HepG2 (cell line): ENCODE measurements at regions not wholly inside any gene's neighbourhood (a gene's known extent, or its start where the extent isn't known, plus 50 kb on each side); places are given as distances from the start of the nearest gene placed in this dataset.

Experiments
- ATAC-seq: fragments of 200-7000 bp; cut with Tn5 transposase; 3 replicates; pipeline ENCODE4 v1.9.1; 2020; ENCODE audit warnings: mild to moderate bottlenecking, moderate library complexity
- BruUV-seq: library from RNA; stranded (reverse); fragments of 400-500 nt; replicated peaks from 2 replicates; lab custom pipeline; 2021; lab: Mats Ljungman, UMichigan
- CTCF ChIA-PET: fragments of 300-600 bp; formaldehyde crosslinking; extraction: SDS; loops from one replicate; lab custom pipeline; 2021; ENCODE audit warnings: low total read pairs, inconsistent platforms, low intra/inter-chr PET ratio; lab: Yijun Ruan, JAX
- POLR2A ChIA-PET: fragments of 350-600 bp; sonication (Branson Sonifier 250); formaldehyde crosslinking; loops from one replicate; lab custom pipeline; 2020; ENCODE audit warnings: antibody characterized with exemption, inconsistent platforms; lab: Yijun Ruan, JAX
- DNase-seq: peaks from one replicate; pipeline ENCODE4 v3.0.0-alpha.2; 2015; ENCODE audit warnings: low spot score
- FAIRE-seq: peaks from 3 replicates; lab custom pipeline; 2011; peaks lifted over from hg19 to GRCh38; lab: Jason Lieb, UNC
- H2AFZ ChIP-seq: one replicate; pipeline ENCODE4 v1.6.1; 2011; ENCODE audit warnings: low read length, inconsistent platforms
- H3K27ac ChIP-seq: fragments of 300-600 bp; 3 replicates; pipeline ENCODE4 v1.8.0; 2011; ENCODE audit warnings: mixed run types, mild to moderate bottlenecking, mixed read lengths, low read length, inconsistent platforms; ENCODE audit not compliant: insufficient read depth; ENCODE audit errors: extremely low read length
- H3K27me3 ChIP-seq, 2 experiments: fragments of 200-600 bp in 1 of 2; 2 replicates in 1 of 2; 3 replicates in 1 of 2; pipeline versions ENCODE4 v1.6.0 to v1.8.0; 2011; ENCODE audit warnings: low read length in 2 of 2, mild to moderate bottlenecking in 2 of 2, moderate library complexity in 2 of 2, inconsistent platforms in 1 of 2; ENCODE audit not compliant: insufficient read depth in 2 of 2, control insufficient read depth in 1 of 2
- H3K36me3 ChIP-seq, 2 experiments: fragments of 200-600 bp in 1 of 2; replicated peaks in 1 of 2; 2 replicates in 1 of 2; 3 replicates in 1 of 2; pipeline versions ENCODE4 v1.5.1 to v1.8.0; 2011; ENCODE audit warnings: low read length in 2 of 2, inconsistent platforms in 1 of 2; ENCODE audit not compliant: insufficient read depth in 2 of 2, control insufficient read depth in 1 of 2
- H3K4me1 ChIP-seq: 2 replicates; pipeline ENCODE4 v1.5.1; 2012; ENCODE audit warnings: low read length, inconsistent platforms; ENCODE audit not compliant: insufficient read depth
- H3K4me2 ChIP-seq: 2 replicates; pipeline ENCODE4 v1.6.0; 2011; ENCODE audit warnings: low read depth, low read length, inconsistent platforms
- H3K4me3 ChIP-seq, 3 experiments: fragments of 200-600 bp in 1 of 3; sonication (generic), shearing (Covaris generic) in 1 of 3; replicated peaks in 1 of 3; 2 replicates each; pipeline ENCODE4 v1.5.1; 2011 to 2016; ENCODE audit warnings: low read length in 3 of 3, inconsistent platforms in 2 of 3, low read depth in 2 of 3, mild to moderate bottlenecking in 2 of 3, control low read depth in 1 of 3, mixed read lengths in 1 of 3; ENCODE audit not compliant: insufficient read depth in 1 of 3
- H3K79me2 ChIP-seq: one replicate; pipeline ENCODE4 v1.6.1; 2011; ENCODE audit warnings: low read length, inconsistent platforms; ENCODE audit not compliant: insufficient read depth
- H3K9ac ChIP-seq: 2 replicates; pipeline ENCODE4 v1.6.0; 2011; ENCODE audit warnings: mild to moderate bottlenecking, low read depth, low read length, inconsistent platforms; ENCODE audit not compliant: insufficient read depth
- H3K9me3 ChIP-seq: 2 replicates; pipeline ENCODE4 v1.5.1; 2012; ENCODE audit warnings: mild to moderate bottlenecking, low read length
- H4K20me1 ChIP-seq: 2 replicates; pipeline ENCODE4 v1.6.0; 2011; ENCODE audit warnings: inconsistent platforms, mild to moderate bottlenecking, low read length, moderate library complexity; ENCODE audit not compliant: insufficient read depth
- HNF1B ChIP-seq: sonication (generic); formaldehyde crosslinking; IDR thresholded peaks from 2 replicates; pipeline ENCODE4 v1.5.1; 2020; ENCODE audit warnings: mild to moderate bottlenecking, moderate library complexity, missing genetic modification reagents
- TEAD3 ChIP-seq: optimal IDR thresholded peaks from 2 replicates; pipeline ENCODE3; 2016; ENCODE audit warnings: borderline replicate concordance
- ZNF512 ChIP-seq: sonication (generic); formaldehyde crosslinking; IDR thresholded peaks from 2 replicates; pipeline ENCODE4 v1.4.0; 2020; ENCODE audit warnings: mild to moderate bottlenecking, missing genetic modification reagents
- WGBS: methylation state at CpG from one replicate; pipeline ENCODE4 v1.1.6; 2017; ENCODE audit warnings: low lambda C conversion rate; 5-methylcytosine and 5-hydroxymethylcytosine counted together
- in situ Hi-C: cut with HindIII; loops from 2 replicates; pipeline ENCODE4 v1.10.0; 2017; ENCODE audit warnings: low pct_unique_long_range_greater_than_20kb; ENCODE audit not compliant: extremely low pct_ligation_motif_present
- intact Hi-C: fragments of 100-400 bp; cut with micrococcal nuclease; formaldehyde crosslinking; loops from one replicate; pipeline ENCODE4 v1.10.0; 2022; ENCODE audit not compliant: unreplicated experiment

GRCh38 chr10:124888262-124888661, 53.7 kb upstream of the ZRANB1 start (continued):
- no peak for TF ChIP-seq TEAD3 (CRISPR knock-in tag)

- no peaks in the 10 kb centered on the region for H4K20me1 ChIP-seq
- ChIA-PET POLR2A (no interaction called here), CTCF (no interaction called here)
- no peaks in the 10 kb centered on the region for H3K79me2 ChIP-seq
- H3K27me3 ChIP-seq: peaks cover under 1 to 3% of the 10 kb centered on the region in 2 experiments; a peak in 2 of 5 replicates
- no peak overlapping the region for H3K4me2 ChIP-seq
- no peak overlapping the region for H2AFZ ChIP-seq
- 53% methylated on average over 8 of the region's 8 CpGs for WGBS
- no TSS peak for BruUV-seq
- peaks cover 8% of the 10 kb centered on the region; the same call in 1 of the 2 replicates for H3K4me1 ChIP-seq
- FAIRE-seq (no peak), DNase-seq (no peak), ATAC-seq (peak; percentile 41; the same call in 1 of the 3 replicates)
- H3K9me3 ChIP-seq: no peaks in the 10 kb centered on the region
- intact Hi-C loops (no loop called here), in situ Hi-C loops (no loop called here)
- H3K9ac ChIP-seq: no peak overlapping the region
- no peak overlapping the region for H3K4me3 ChIP-seq
- no peaks in the 10 kb centered on the region for H3K36me3 ChIP-seq
- no peak for TF ChIP-seq ZNF512 (CRISPR knock-in tag)
- TF ChIP-seq HNF1B (CRISPR knock-in tag): no peak
- H3K27ac ChIP-seq: no peak overlapping the region
These were observed 49.9 kb upstream of the ZRANB1 start for GRCh38 chr10:124892031-124892430.
